HPDE6-E6E7 (cell line): ENCODE measurements at regions not wholly inside any gene's neighbourhood (a gene's known extent, or its start where the extent isn't known, plus 50 kb on each side); places are given as distances from the start of the nearest gene placed in this dataset.
"Not testable (repeated sequence)": the region's sequence is repeated elsewhere in the genome, so short reads cannot be mapped to it uniquely, and the experiment has no call there.

Source experiments
- DNase-seq: peaks from one replicate; pipeline ENCODE4 v3.0.0; 2011; ENCODE audit warnings: missing footprints; ENCODE audit errors: extremely low spot score

DNA sequence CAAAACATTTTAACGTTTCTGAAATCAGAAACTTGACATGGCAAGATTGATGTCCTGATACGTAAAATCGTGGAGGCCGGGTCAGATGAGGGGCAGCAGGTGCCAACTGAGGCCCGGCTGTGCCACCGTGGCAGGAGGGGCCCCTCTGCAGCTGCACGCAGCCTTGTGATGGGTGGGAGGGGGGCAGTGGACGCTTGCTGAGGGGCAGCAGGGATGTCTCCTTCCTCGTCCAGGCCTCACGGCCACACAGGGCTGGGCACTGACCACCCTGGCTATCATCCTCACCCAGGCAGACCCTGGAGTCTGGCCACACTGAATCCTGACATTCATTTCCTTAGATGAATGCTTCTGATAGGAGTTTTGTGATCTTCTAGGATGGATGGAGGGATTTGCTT is 114.7 kb downstream of the ERMARD start:
- DNase-seq, result no peak

DNA sequence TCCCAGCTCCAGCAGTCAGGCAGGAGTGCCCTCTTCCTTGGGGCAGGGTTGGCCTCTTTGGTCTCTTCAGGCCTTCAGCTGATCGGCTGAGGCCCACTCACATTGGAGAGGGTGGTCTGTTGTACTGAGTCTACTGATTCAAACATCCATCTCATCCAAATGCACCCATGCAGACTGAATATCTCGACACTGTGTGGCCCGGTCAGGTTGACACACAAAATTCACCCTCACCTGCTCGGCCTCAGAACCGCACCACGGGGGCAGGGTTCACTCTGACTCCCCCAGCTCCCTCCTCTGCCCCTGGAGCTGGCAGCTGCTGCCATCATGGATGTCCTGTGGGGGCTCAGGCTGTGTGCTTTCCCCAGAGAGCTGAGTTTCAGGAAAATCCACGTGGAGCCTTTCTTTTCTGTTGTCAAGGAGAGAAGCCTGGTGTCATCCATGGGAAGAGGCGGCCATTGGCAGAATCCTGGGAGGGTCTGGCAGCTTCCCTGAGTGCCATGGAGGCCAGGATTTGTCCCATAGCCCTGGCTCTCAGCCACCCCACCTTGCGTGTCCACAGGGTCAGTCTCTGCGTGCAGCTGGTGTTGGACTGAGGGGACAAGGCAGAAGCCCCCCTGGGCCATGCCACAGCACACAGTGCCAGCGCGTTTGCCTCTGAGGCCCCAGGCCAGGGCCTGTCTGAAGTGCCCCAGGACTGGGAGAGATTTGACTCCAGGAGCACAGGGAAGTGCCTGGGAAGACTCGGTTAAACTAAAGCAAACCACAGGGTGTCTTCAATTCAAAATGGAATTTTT is 114.1 kb downstream of the ERMARD start:
- no peak for DNase-seq

DNA sequence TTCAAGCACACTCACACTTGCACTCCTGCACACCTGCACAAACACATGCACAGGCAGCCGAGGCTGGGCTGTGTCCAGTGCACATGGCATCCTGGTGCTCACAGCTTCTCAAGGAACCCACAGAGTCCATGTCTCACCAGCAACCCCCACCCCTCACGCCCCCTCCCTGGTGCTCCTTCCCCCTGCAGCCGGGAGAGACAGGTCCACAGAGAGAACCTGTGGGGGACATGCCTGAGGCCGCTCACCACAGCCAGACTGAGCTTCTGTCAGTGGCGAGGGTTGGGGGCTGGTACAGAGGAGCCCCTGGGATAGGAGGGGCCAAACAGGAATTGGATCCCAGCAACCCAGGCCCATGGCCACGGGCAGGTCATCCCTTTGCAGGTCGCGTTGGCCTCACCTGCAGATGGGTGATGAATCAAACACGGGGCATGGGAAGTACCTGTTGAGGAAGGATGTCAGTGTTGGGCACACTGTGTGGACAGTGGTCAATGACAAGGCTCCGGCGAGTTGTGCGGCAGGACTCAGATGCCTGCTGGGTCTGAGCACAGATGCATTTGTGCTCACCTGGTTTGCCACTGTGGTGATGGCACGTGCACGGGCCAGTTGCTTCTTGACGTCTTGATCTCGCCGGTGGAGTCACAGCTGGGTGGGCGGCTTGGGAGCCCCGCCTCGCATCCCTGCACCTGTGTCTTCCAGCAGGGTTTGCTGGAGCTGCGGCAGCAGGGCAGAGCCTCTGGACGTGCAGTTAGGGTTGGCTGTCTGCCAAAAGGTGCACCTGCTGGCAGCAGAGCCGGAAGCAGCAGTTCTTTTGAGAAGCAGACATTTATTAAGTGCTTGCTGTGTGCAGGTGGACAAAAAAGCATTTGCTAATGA is 113.0 kb downstream of the ERMARD start:
- DNase-seq, result no peak

DNA sequence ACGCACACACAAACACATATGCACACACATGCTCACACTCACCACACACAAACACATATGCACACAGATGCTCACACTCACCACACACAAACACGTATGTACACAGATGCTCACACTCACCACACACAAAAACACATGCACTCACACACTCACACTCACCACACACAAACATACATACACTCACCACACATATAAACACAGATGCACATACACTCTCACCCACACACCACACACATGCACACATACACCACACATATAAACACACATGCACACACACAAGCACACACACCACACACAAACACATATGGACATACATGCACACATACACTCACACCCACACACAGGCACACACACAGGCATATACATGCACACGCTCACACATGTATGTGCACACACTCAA is 112.3 kb downstream of the ERMARD start:
- no peak for DNase-seq

- no peak for DNase-seq
Observed at GRCh38 chr6:169862892-169863525, 111.6 kb downstream of the ERMARD start.

DNA sequence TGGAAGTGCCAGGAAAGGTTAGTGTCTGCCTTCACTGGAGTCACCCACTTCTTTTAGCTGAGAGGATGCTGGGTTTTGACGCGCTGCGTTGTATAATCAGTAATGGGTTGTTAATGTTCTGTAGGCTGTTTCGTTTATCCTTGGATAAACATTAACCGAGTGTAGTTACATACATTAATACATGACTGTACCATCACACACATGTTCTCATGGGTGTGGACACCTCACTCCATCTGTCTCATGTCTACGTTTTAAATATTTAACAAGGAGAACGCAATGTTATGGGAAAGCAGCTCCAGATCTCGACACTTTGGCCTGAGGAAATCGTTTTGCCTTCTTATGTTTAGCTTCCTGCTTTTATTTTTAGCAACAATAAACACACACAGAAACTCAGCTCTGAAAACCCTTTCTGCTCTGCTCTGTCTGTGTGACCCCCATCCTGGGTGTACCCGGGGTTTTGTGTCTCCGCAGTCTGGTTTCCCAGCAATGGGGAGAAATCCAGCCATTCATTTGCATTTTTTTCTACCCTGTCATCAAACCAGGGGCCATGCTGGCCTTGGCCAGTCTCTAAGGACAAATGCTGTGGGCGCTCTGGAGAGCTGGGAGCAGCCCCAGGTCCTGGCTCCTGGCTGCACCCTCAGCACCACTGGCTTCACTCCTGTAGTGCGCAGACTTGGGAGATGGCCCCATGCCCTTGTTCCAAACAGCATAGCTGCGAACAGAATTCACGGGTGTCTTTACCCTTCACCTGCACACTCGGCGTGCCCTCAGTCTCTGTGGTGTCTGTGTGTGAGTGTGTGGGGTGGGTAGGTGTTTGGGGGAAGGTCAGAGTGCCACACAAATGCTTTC is 110.8 kb downstream of the ERMARD start:
- no peak for DNase-seq

DNA sequence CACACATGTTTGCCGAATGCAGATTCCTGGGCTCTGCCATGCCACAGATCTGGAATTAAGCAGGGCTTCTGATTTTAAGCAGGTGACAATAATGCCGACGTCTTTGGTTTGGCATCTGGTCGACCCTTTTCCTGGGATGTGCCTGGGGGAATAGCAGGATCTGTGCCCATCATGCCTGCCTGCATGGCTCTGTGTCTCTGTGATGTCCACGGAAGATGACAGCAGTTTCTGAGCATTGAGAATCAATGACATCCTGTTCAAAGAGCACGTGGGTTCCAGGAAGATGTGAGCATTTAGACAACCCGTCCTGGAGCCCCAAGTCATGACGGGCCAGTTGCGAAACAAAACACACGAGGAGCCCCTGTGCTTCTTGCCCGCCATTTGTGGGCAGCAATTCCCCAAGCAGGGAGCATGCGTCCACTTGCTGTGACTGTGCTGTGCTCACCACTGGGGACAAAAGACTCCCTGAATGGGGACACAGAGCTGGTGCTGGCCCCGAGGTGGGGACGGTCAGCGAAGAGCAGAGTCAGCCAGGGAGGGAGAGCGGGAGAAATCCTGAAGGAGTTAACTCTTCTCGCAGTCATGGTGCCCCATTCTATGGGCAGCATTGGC is 110.1 kb downstream of the ERMARD start:
- DNase-seq, result no peak

GRCh38 chr6:169859978-169860703 is 108.7 kb downstream of the ERMARD start:
- no peak for DNase-seq

- no peak for DNase-seq
Observed at GRCh38 chr6:169859401-169859977, 108.1 kb downstream of the ERMARD start.

GRCh38 chr6:169858935-169859351 is 107.5 kb downstream of the ERMARD start:
- no peak for DNase-seq

DNA sequence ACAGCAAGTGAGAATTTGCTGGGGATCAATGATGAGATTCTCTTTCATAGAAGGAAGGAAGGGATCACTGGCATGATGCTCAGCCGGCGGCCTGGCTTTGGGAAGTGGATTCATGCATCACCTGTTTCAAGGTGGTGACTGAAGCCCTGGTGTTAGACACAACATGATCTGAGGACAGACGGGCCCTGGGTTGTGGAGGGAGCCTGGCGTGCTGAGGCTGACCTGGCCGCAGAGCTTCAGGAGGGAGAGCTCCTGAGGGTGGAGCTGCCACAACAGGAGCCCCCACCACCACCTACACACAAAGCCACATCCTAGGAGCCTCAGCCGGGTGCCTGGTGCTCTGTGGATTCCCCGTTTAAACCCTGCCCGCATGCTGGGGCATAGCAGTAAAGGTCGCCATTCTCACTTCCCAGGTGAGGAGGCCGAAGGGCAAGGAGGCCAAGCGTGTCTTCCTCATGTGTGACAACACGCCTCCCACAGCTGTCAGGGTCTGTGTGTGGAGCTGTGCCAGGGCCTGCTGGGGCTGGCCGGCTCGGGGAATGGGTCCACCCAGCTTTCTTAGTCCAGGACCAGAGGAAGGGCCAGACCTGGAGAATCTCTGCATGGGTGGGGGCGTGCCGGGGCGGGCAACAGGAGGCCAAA is 107.0 kb downstream of the ERMARD start:
- no peak for DNase-seq

- no peak for DNase-seq
Observed at GRCh38 chr6:169857343-169858292, 106.2 kb downstream of the ERMARD start.

DNA sequence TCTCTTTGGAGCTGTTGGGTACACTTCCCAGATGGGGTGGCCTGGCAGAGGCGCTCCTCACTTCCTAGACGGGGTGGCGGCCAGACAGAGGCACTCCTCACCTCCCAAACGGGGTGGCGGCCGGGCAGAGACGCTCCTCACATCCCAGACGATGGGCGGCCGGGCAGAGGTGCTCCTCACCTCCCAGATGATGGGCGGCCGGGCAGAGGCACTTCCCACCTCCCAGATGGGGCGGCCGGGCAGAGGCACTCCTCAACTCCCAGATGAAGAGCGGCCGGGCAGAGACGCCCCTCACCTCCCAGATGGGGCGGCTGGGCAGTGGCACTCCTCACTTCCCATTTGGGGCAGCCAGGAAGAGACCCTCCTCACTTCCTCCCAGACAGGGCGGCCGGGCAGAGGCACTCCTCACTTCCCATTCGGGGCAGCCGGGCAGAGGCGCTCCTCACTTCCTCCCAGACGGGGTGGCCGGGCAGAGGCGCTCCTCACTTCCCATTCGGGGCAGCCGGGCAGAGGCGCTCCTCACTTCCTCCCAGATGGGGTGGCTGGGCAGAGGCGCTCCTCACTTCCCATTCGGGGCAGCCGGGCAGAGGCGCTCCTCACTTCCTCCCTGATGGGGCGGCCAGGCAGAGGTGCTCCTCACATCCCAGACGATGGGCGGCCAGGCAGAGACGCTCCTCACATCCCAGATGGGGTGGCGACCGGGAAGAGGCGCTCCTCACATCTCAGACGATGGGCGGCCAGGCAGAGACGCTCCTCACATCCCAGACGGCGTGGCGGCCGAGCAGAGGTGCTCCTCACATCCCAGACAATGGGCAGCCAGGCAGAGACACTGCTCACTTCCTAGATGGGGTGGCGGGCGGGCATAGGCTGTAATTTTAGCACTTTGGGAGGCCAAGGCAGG is 105.3 kb downstream of the ERMARD start:
- DNase-seq, result not testable (repeated sequence)

DNA sequence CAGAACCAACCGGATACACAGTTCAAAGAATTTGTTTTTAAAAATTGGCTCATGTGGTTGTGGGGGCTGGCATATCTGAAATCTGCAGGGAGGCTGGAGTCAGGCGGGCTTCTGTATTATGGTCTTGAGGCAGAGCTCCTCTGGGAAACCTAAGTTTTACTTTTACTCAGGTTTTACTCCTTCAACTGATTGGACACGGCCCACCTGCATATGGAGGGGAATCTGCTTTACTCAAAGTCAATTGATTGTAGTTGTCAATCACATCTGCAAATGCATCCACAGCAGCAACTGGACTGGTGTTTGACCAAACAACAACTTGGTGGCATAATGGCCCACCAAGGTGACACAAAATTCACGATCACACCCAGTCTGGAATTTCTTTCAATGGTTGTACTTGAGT is 103.4 kb downstream of the ERMARD start:
- no peak for DNase-seq

DNA sequence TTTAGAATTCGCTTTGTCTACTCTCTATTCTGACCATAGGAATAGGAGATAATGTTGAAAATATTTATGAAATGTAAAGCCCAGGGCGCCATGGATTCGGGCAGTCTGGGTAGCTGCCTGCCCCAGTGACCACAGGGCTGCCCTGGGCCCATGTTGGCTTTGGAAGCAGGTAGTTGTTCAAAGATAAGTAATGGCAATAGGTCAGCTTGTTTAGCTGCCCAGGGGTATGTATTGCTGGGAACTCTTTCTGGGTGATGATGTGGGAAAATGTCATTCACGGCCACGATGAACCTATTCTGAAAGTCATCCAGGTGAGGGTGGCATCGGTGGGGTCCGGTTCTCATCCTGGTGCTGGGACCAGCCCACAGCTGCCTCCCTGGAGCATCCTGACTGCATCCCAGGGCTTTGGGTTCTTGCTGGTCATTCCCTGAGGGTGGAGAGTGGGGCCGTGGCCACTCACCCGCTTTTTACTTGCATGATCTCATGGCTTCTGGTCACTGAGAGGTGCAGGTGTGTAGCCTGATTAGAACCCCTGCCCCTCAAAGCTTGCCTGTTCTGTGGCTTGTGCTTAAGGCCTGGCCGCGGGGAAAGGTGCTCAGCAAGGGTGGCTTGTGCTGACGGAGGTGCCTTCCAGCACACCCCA is 102.8 kb downstream of the ERMARD start:
- no peak for DNase-seq

DNA sequence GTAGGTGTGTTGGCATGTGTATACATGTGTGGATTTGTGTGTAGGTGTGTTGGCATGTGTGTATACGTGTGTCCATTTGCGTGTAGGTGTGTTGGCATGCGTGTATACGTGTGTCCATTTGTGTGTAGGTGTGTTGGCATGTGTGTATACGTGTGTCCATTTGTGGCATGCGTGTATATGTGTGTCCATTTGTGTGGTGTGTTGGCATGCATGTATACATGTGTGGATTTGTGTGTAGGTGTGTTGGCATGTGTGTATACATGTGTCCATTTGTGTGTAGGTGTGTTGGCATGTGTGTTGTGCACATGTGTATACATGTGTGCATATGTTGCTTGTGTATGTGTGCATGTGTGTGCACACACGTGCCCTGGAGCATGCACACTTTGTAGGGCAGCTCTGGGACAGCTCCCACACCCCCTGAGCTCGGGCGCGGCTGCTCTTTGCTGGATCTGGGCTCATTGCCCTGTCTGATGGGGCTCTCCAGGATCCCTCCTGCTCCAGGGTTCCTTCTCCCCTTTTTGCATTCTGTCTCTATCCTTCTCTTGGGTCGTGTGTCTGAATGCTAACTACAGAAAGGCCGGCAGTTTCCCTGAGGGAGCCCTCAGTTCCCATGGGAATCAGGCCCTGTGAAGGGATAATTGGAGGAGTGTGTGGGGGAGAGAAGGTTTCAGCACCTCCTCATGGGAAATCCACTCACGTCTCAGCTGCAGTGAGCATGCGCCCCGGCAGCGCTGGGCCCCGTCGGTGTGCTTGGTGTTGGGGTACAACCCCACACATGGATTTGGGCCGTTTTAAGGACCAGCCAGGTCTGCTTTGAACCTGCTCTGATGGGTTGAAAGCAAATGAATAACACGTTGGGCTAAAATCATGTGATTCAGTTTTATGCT is 102.0 kb downstream of the ERMARD start:
- DNase-seq, result no peak
